NCI-H2081 treated with DMSO at 0.1 percent for 48 hours (cell line): ENCODE measurements at regions not wholly inside any gene's neighbourhood (a gene's known extent, or its start where the extent isn't known, plus 50 kb on each side); places are given as distances from the start of the nearest gene placed in this dataset.

Experiments used
- DNase-seq: peaks from one replicate; lab custom pipeline; 2025; lab: John Stamatoyannopoulos, UW

GRCh38 chr13:31049083-31049482, 112.6 kb downstream of the HSPH1 start:
- DNase-seq, result no peak

DNA sequence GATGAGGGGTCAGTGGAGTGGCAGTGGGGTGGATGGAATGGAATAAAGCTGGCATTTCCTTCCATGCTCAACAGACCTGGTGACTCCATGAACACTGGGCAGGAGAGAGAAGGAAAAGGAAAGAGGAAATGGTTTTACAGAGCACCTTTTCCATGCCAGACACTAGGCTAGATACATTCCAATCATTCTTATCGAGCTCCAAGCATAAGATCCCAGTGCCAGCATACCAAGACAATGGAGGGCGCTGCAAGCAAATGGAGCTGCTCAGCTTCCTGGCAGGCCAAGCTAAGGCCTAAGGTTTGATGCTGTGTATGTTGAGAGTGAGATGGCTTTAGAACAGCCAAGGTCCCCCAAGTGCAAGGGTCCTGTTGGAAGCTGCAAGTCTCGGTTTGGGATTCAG, 113.2 kb downstream of the HSPH1 start:
- no peak for DNase-seq

GRCh38 chr13:31046711-31047279, 114.3 kb downstream of the TEX26 start:
- peak; percentile 38 for DNase-seq

DNA sequence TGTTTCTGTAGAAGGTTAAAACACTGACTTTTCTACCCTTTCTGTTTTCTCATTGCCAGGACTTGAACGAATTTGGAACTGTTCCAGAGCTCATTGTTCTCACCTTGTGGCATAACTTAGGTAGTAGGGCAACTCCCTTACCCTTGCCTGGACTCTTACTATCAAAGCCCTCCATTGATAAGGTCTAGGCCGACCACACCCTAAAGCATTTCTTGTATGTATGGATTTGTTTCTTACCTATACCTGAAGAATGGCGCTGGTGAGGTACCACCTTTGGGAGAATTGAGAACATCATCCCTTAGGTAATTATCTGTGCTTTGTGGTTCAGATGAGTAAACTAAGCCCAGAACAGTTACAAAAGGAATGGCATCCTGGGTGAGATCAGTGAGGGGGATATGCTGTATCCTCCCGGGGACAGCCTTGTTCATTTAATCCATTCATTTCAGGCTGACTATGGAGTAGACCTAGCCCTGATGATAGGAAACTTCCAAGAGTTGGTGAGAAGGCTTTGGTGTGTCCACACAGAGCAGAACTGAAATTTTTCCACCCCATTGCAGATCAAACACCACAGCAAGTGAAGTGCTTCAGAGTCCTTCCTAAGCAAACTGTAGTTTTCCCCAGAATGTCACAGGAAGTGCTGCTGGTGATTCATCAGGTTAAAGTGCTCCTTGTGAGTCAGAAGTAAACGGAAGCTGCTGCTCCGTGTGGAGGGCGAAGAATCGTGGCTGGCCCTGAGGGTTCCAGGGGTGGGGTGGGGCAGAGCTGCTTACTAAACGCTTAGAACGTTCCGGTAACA, 113.0 kb downstream of the TEX26 start:
- DNase-seq, result no peak

DNA sequence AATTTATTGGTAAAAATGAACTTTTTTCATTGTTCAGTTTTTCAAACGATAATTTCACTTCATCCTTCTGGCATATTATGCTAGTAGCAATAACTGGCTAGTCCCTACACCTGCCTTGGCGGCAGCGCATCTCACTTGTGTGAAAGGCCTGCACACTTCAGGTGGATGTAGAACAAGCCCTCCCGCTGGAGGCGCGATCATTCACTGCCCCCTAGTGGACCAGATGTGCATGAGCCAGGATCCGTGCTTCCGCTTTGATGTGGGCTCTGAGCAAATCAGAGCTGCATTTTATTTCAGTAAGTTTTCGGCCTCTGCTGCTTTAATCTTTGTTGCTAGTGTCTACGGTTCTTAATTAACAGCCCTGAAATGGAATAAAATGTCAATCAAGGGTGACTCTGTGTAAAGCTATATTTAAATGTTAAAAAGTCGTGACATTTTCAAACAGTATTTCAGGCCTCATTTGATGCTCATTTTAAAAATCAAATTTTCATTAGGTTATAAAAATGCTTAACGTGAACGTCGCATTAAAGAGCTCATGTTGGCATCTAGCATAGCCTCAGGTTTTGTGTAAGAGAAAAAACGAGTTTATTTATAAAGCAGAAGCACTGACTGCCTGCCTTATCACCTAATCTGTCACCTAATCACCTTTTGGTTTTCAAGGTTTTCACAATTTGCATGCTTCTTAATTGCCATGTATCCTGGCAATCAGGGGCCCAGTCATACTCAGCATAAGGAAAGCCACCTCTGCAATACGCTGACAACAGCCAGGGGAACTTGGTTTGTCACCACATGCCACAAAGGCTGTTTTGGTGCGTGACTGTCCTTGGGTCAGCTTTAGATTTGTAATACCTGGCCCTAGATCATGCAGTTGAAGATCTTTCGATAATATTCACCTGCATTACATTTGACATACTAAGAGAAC, 112.2 kb downstream of the TEX26 start:
- DNase-seq, result no peak

DNA sequence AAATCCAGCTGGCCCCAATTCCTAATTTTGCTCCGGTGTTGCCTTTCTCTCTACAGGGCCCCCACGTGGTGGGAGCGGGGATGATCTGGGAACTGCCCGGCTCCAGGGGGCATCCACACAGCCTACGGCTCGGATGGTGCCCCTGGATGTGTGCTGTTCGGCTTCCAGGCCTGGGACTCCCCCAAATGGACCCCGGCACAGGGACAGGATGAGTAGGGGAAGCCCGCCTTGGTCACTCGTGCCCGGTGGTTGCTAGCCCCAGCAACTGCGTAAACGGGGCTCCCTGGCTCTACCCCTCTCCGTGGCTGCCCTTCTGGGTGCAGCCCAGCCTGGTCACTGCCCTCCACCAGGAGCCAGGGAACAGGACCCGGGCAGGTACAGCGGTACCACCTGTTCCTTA, 111.5 kb downstream of the TEX26 start:
- DNase-seq, result no peak

DNA sequence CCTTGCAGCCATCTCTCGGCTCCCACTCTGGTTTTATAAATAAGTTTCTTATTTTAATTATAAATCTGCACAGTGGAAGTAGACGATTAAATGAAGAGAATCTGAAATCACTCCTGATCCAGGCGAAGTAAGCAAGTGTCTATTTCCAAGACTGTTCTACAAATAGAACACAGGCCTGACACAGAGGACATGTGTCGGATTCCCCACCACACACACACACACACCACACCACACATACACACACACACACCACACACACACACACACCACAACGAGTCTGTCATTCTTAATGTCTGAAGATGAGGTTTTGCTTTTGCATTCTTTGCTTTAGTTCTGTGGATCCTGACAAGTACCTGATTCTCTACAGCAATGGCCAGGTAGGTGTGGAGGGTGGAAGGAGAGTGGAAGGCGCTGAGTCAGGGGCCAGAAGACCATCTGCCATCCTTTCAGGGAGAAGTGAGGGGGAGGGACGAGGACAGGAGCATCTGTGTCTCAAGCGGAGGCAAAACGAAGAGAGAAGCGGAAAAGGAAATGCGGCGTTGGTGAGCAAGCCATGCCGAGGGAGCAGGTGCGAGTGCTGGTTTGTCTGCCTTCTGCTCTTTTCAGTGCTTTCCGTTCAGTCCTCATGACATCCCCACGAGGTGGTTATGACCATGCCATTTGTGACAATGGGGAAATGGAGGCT, 110.2 kb downstream of the TEX26 start:
- DNase-seq, result no peak

DNA sequence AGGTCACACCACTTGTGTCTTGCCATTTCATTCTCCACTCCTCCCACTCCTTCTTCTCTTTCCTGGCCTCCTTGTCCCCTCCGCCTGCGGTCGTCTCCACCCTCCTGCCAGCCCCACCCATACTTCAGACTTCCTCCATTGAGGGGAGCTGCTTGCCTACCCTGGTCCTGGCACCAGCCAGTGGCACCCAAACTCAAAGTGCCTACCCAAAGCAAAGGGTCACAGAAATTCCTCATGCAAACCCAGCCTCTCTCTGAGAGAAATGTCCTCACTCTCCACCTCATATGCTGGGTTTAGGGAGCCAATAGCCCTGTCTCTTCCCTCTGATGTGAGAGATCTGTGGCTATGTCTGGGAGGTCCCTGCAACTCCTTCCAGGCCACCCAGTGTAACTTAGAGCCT, 109.6 kb downstream of the TEX26 start:
- DNase-seq, result no peak

DNA sequence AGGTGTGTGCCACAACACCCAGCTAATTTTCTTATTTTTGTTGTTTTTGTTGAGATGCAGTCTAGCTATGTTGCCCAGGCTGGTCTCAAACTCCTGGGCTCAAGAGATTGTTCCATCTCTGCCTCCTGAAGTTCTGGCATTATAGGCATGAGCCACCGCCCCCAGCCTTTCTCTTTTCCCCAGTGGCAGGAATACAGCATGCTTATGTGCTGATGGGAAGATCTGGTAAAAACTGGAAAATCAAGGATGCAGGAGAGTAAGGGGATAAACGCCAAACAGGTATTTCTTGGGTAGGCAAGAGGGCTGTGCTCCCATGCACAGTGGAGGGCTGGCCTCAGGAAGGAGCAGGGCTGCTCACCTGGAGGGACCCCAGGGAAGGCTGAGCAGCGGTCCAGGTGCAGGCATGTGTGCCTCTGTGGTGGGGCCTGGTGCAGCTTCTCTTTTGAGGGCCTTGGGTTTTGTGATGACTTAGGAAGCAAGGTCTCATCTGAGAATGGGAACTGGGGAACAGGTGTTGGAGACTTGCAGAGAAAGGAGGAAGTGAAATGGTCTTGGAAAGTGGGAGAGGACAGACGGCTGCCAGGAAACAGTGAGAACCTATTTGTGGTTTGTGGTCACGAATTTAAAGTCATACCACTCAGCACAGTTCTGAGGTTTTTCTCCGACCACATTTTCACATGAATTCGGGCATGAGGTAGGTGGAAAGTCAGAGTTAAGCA, 106.5 kb downstream of the TEX26 start:
- DNase-seq, result no peak

- no peak for DNase-seq
These were observed 105.5 kb downstream of the TEX26 start for GRCh38 chr13:31037874-31038500.

- no peak for DNase-seq
These were observed 104.6 kb downstream of the TEX26 start for GRCh38 chr13:31036731-31037695.

- DNase-seq, result no peak
These were observed 102.9 kb downstream of the TEX26 start for GRCh38 chr13:31035185-31035965.

DNA sequence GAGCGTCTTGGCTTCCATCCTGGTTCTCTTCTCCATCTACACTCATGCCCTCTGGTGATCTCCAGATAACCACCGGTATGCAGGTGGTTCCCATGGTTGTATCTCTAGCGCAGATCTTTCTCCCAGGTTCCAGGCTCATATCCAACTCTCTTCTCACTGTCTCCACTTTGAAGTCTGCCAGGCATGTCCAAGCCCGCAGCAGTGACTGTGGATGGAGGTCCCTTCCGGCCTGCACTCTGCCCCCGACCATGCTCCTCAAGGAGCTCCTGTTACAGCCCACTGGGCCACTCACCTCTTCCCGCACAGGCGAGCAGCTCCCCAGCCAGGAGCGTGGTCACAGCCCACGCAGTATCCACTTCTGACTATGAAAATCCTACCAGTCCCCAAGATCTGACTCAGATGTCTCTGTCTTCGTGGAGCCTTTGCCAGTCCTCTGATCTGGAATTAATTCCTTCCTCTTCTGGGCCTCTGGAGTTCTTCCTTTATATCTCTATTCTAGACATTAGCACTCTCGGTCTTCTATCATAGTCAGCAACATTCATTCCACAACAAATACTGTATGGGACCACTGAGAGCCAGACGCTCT, 100.2 kb downstream of the TEX26 start:
- DNase-seq, result no peak

GRCh38 chr13:31031482-31031881, 99.0 kb downstream of the TEX26 start:
- DNase-seq, result no peak

DNA sequence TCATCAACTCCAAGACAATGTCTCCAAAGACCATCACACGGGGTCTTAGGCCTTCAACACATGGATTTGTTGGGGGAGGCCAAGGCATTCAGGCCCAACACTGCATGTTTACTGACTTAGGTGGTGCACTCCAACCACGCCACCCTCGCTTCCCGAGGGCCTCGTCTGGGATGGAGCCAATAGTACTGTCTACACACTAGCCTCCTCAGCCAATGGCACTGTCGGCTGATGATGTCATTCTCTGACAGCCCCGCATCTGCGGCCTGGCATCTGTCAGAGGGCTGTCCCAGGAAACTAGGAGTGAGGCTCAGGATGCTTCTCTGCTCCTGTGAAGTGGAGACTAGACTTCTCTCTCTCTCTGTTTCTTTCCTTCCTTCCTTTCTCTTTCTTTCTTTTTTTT, 96.6 kb downstream of the TEX26 start:
- DNase-seq, result no peak

GRCh38 chr13:31027136-31027535, 94.7 kb downstream of the TEX26 start:
- DNase-seq, result no peak
